ENCODE measurements at regions not wholly inside any gene's neighbourhood (a gene's known extent, or its start where the extent isn't known, plus 50 kb on each side); places are given as distances from the start of the nearest gene placed in this dataset.

DNA sequence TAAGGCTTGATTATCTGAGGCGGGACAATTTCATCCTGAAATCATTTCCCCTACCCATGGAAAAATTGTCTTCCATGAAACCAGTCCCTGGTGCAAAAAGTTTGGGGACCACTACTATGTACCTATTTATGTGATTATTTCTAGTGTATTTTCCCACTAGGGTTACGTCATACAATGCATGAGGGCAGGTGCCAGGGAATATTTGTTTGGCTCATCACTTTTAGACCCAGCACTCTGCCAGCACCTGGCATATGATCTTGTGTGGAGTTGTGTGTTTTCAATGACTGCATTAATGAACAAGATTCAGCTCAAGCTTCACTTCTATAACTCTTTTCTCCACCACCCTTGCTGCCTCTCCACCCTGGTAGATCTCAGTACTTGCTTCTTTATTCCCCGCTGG, 73.3 kb upstream of the TNKS2 start:
- TF ChIP-seq, protein P1, sequence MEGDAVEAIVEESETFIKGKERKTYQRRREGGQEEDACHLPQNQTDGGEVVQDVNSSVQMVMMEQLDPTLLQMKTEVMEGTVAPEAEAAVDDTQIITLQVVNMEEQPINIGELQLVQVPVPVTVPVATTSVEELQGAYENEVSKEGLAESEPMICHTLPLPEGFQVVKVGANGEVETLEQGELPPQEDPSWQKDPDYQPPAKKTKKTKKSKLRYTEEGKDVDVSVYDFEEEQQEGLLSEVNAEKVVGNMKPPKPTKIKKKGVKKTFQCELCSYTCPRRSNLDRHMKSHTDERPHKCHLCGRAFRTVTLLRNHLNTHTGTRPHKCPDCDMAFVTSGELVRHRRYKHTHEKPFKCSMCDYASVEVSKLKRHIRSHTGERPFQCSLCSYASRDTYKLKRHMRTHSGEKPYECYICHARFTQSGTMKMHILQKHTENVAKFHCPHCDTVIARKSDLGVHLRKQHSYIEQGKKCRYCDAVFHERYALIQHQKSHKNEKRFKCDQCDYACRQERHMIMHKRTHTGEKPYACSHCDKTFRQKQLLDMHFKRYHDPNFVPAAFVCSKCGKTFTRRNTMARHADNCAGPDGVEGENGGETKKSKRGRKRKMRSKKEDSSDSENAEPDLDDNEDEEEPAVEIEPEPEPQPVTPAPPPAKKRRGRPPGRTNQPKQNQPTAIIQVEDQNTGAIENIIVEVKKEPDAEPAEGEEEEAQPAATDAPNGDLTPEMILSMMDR (IDR thresholded peaks at IDR 0.05), result no peak
- TF ChIP-seq POLR2AphosphoS5 (IDR thresholded peaks at IDR 0.05), result no peak
- no peak for TF ChIP-seq POLR2A (IDR thresholded peaks at IDR 0.05)

Data from breast epithelium (tissue), 3 donors.